ENCODE measurements at regions not wholly inside any gene's neighbourhood (a gene's known extent, or its start where the extent isn't known, plus 50 kb on each side); places are given as distances from the start of the nearest gene placed in this dataset.
A peak's percentile ranks its signal among the peaks of the same experiment; 100 is the strongest.

- no peak for DNase-seq
Observed at GRCh38 chr1:98421085-98421435, 240.5 kb upstream of the SNX7 start.

- no peak for DNase-seq
Observed at GRCh38 chr1:98420376-98421084, 241.0 kb upstream of the SNX7 start.

- DNase-seq, result peak in 2 of 4 experiments; percentile 17 to 28
Observed at GRCh38 chr1:98417820-98418219, 243.7 kb upstream of the SNX7 start.

- DNase-seq, result no peak
Observed at GRCh38 chr1:98410082-98410481, 251.4 kb upstream of the SNX7 start.

GRCh38 chr1:98406352-98407088, 255.0 kb upstream of the SNX7 start:
- no peak for DNase-seq

- no peak for DNase-seq
Observed at GRCh38 chr1:98405581-98406074, 255.9 kb upstream of the SNX7 start.

GRCh38 chr1:98404866-98405265, 256.7 kb upstream of the SNX7 start:
- DNase-seq, result no peak

- peak in 2 of 4 experiments; percentile 41 to 55 for DNase-seq
Observed at GRCh38 chr1:98403963-98404480, 257.5 kb upstream of the SNX7 start.

- DNase-seq, result peak in 2 of 4 experiments; percentile 4 to 37
Observed at GRCh38 chr1:98402860-98403259, 258.7 kb upstream of the SNX7 start.

GRCh38 chr1:98400446-98400845, 261.1 kb upstream of the SNX7 start:
- DNase-seq, result no peak

GRCh38 chr1:98399218-98399617, 262.3 kb upstream of the SNX7 start:
- DNase-seq, result no peak

GRCh38 chr1:98398649-98399048, 262.9 kb upstream of the SNX7 start:
- DNase-seq, result no peak

- no peak for DNase-seq
Observed at GRCh38 chr1:98398092-98398491, 263.4 kb upstream of the SNX7 start.

- no peak for DNase-seq
Observed at GRCh38 chr1:98393719-98394118, 267.8 kb upstream of the SNX7 start.

GRCh38 chr1:98391175-98391574, 270.3 kb upstream of the SNX7 start:
- no peak for DNase-seq

GRCh38 chr1:98389809-98390208, 271.7 kb upstream of the SNX7 start:
- DNase-seq, result peak in 2 of 4 experiments; percentile 23 to 26

- peak; percentile 12 to 70 (median 39) for DNase-seq
Observed at GRCh38 chr1:98388441-98388840, 273.1 kb upstream of the SNX7 start.

- DNase-seq, result no peak
Observed at GRCh38 chr1:98387701-98388100, 273.8 kb upstream of the SNX7 start.

- no peak for DNase-seq
Observed at GRCh38 chr1:98386675-98387440, 274.7 kb upstream of the SNX7 start.

GRCh38 chr1:98385652-98386051, 275.9 kb upstream of the SNX7 start:
- no peak for DNase-seq

GRCh38 chr1:98384461-98385141, 276.9 kb upstream of the SNX7 start:
- DNase-seq, result no peak

GRCh38 chr1:98382986-98383740, 278.4 kb upstream of the SNX7 start:
- no peak for DNase-seq

Measured in suppressor macrophage (primary cell).